ENCODE measurements at regions not wholly inside any gene's neighbourhood (a gene's known extent, or its start where the extent isn't known, plus 50 kb on each side); places are given as distances from the start of the nearest gene placed in this dataset.

- dilution Hi-C loops (cut with MboI; ENCODE audit: extremely low pct_ligation_motif_present, low sequenced_read_pairs) (no loop called here), intact Hi-C loops (cut with micrococcal nuclease) (no loop called here)
- DNase-seq (ENCODE audit: low read depth, low spot score) (no peak), FAIRE-seq (no peak)
- Histone ChIP-seq H2AFZ (ENCODE audit: low read depth, low read length) (no peak overlapping the region), H3K4me3 (replicated peaks in 1 of 3; ENCODE audit: insufficient read depth in 1 of 3, low read depth in 1 of 3, low read length in 3 of 3) (no peak overlapping the region), H3K4me1 (ENCODE audit: control insufficient read depth, extremely low read depth, insufficient read depth, low read length) (peaks cover 20% of the 10 kb centered on the region), H3K27ac (ENCODE audit: insufficient read depth, low read depth, low read length) (no peak overlapping the region), H3K4me2 (ENCODE audit: insufficient read depth, low read length) (no peak overlapping the region), H4K20me1 (replicated peaks; ENCODE audit: control insufficient read depth, extremely low read depth, insufficient read depth, low read length) (no peaks in the 10 kb centered on the region), H3K9me3 (replicated peaks; ENCODE audit: control insufficient read depth, insufficient read depth, low read length) (no peaks in the 10 kb centered on the region), H3K27me3 (ENCODE audit: control insufficient read depth in 2 of 2, insufficient read depth in 2 of 2, low read length in 2 of 2) (no peaks in the 10 kb centered on the region), H3K9me1 (replicated peaks; ENCODE audit: control insufficient read depth, extremely low read depth, insufficient read depth, low read length) (no peaks in the 10 kb centered on the region), H3K79me2 (ENCODE audit: control insufficient read depth, insufficient read depth, low read length) (no peaks in the 10 kb centered on the region), H3K36me3 (ENCODE audit: control insufficient read depth in 2 of 2, extremely low read depth in 1 of 2, insufficient read depth in 2 of 2, low read length in 2 of 2) (no peaks in the 10 kb centered on the region), H3K9ac (replicated peaks; ENCODE audit: extremely low read depth, insufficient read depth, low read length) (no peak overlapping the region)
- ChIA-PET CTCF (interaction anchor here (1.4 kb wide), 1 partner anchor 36 kb away, joined by 3 read pairs; no protein-coding TSS in a partner anchor), POLR2A (no interaction called here)
- TF ChIP-seq EZH2 (IDR thresholded peaks at IDR 0.05; ENCODE audit: borderline replicate concordance, low read depth, low read length, severe bottlenecking), result no peak
- TF ChIP-seq, protein P1, sequence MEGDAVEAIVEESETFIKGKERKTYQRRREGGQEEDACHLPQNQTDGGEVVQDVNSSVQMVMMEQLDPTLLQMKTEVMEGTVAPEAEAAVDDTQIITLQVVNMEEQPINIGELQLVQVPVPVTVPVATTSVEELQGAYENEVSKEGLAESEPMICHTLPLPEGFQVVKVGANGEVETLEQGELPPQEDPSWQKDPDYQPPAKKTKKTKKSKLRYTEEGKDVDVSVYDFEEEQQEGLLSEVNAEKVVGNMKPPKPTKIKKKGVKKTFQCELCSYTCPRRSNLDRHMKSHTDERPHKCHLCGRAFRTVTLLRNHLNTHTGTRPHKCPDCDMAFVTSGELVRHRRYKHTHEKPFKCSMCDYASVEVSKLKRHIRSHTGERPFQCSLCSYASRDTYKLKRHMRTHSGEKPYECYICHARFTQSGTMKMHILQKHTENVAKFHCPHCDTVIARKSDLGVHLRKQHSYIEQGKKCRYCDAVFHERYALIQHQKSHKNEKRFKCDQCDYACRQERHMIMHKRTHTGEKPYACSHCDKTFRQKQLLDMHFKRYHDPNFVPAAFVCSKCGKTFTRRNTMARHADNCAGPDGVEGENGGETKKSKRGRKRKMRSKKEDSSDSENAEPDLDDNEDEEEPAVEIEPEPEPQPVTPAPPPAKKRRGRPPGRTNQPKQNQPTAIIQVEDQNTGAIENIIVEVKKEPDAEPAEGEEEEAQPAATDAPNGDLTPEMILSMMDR (IDR thresholded peaks at IDR 0.05; ENCODE audit: extremely low read depth in 1 of 2, insufficient read depth in 1 of 2, low read depth in 1 of 2, low read length in 2 of 2), result no peak
- TF ChIP-seq, protein P2, sequence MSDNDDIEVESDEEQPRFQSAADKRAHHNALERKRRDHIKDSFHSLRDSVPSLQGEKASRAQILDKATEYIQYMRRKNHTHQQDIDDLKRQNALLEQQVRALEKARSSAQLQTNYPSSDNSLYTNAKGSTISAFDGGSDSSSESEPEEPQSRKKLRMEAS (IDR thresholded peaks at IDR 0.05; ENCODE audit: insufficient read depth, insufficient read length), result no peak
- no peak for TF ChIP-seq JUN (IDR thresholded peaks at IDR 0.05; ENCODE audit: borderline replicate concordance, insufficient read depth, insufficient read length, low read depth)
- no peak for TF ChIP-seq FOS (IDR thresholded peaks at IDR 0.05; ENCODE audit: borderline replicate concordance, insufficient read depth, low read length)
- no peak for TF ChIP-seq MYC (IDR thresholded peaks at IDR 0.05; ENCODE audit: low read depth, low read length)
- no peak for TF ChIP-seq POLR2AphosphoS5 (IDR thresholded peaks at IDR 0.05; ENCODE audit: insufficient read depth, low read depth, low read length)
- no TSS peak for BruUV-seq (replicated peaks)
Observed at GRCh38 chr4:144291164-144291563, 150.6 kb upstream of the GYPA start.

Measured in endothelial cell of umbilical vein (primary cell).